DOHH2 (cell line): ENCODE measurements at regions not wholly inside any gene's neighbourhood (a gene's known extent, or its start where the extent isn't known, plus 50 kb on each side); places are given as distances from the start of the nearest gene placed in this dataset.

Source experiments
- CTCF ChIP-seq: fragments of 200-600 bp; sonication (generic); IDR thresholded peaks from one replicate; pipeline ENCODE4 v1.5.1; 2014; ENCODE audit warnings: antibody characterized with exemption, mild to moderate bottlenecking, low read depth, low read length; ENCODE audit not compliant: poor library complexity, severe bottlenecking
- EZH2phosphoT487 ChIP-seq: fragments of 200-600 bp; sonication (generic); IDR thresholded peaks from 2 replicates; pipeline ENCODE4 v1.6.1; 2017; ENCODE audit warnings: borderline replicate concordance, mild to moderate bottlenecking, antibody characterized with exemption, low read length, moderate library complexity, mixed read lengths

- no peak for TF ChIP-seq CTCF
- TF ChIP-seq EZH2phosphoT487 = no peak
Measured at GRCh38 chrX:113315927-113316326, 475.3 kb upstream of the AMOT start.
